ENCODE measurements at regions not wholly inside any gene's neighbourhood (a gene's known extent, or its start where the extent isn't known, plus 50 kb on each side); places are given as distances from the start of the nearest gene placed in this dataset.

DNA sequence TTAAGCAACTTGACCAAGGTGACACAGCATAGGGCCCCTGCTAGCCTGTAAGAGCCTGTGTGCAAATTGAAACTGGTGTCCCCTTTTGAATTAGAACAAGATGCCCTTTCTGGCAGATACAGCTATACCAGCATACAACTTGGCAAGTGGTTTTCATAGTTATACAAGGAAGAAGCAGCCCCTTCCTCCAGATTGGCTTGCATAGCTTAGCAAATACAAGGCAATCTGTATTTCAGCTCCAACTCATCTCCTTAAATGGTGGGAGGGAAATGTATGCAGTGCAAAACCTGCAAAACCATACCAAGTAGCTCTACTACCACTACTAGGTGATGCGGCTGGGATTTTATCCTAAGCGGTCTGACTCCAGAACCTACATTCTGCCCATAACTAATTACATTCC is 427.1 kb downstream of the HAPSTR1 start:
- WGBS, 2 donors: 94 to 99% methylated on average over 2 of the region's 2 CpGs
- no peak overlapping the region for H3K27ac ChIP-seq
- H3K4me1 ChIP-seq: no peaks in the 10 kb centered on the region
- DNase-seq: no peak
- H3K27me3 ChIP-seq: no peaks in the 10 kb centered on the region
- no peak for TF ChIP-seq POLR2A (IDR thresholded peaks at IDR 0.05)
- TF ChIP-seq, protein P1, sequence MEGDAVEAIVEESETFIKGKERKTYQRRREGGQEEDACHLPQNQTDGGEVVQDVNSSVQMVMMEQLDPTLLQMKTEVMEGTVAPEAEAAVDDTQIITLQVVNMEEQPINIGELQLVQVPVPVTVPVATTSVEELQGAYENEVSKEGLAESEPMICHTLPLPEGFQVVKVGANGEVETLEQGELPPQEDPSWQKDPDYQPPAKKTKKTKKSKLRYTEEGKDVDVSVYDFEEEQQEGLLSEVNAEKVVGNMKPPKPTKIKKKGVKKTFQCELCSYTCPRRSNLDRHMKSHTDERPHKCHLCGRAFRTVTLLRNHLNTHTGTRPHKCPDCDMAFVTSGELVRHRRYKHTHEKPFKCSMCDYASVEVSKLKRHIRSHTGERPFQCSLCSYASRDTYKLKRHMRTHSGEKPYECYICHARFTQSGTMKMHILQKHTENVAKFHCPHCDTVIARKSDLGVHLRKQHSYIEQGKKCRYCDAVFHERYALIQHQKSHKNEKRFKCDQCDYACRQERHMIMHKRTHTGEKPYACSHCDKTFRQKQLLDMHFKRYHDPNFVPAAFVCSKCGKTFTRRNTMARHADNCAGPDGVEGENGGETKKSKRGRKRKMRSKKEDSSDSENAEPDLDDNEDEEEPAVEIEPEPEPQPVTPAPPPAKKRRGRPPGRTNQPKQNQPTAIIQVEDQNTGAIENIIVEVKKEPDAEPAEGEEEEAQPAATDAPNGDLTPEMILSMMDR (IDR thresholded peaks at IDR 0.05): no peak
- no peak overlapping the region for H3K4me3 ChIP-seq (replicated peaks in 1 of 3)
- intact Hi-C loops (cut with DNase I): no loop called here
- H3K36me3 ChIP-seq: no peaks in the 10 kb centered on the region
- no peaks in the 10 kb centered on the region for H3K9me3 ChIP-seq

DNA sequence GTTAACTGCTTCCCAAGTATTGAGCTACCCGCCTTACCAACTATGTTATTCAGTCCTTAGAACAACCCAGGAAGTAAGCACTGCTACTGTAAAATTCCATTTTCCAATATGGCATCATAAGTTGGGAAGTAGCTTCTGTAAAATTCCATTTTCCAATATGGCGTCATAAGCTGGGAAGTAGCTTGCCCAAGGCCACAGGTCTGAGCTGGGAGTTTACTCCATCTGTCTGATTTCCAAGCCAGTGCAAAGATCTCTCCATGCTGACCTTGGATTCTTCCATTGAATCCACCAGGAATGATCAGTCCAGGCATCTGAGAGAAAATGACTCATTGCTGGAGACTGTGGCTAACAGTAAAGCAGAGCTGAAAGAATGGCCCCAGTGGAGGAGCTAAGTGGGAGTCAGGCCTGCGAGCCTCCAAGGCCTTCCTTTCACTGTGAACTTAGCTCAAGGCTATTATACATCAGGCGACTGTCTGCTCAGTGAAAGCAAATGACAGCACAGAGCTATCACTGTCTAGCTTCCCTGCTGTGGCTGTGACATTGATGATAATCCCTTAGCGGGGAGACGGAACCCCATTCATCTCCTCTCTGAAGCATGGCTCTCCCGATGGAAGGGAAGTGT is 430.4 kb downstream of the HAPSTR1 start:
- no peak overlapping the region for H3K27ac ChIP-seq
- H3K4me1 ChIP-seq: no peaks in the 10 kb centered on the region
- H3K27me3 ChIP-seq: no peaks in the 10 kb centered on the region
- 47 to 64% methylated on average over 7 of the region's 7 CpGs for WGBS, 2 donors
- H3K36me3 ChIP-seq: no peaks in the 10 kb centered on the region
- TF ChIP-seq POLR2A (IDR thresholded peaks at IDR 0.05): no peak
- TF ChIP-seq, protein P1 (IDR thresholded peaks at IDR 0.05): no peak
- no peak overlapping the region for H3K4me3 ChIP-seq (replicated peaks in 1 of 3)
- no peaks in the 10 kb centered on the region for H3K9me3 ChIP-seq
- no peak for DNase-seq
- intact Hi-C loops (cut with DNase I): no loop called here

DNA sequence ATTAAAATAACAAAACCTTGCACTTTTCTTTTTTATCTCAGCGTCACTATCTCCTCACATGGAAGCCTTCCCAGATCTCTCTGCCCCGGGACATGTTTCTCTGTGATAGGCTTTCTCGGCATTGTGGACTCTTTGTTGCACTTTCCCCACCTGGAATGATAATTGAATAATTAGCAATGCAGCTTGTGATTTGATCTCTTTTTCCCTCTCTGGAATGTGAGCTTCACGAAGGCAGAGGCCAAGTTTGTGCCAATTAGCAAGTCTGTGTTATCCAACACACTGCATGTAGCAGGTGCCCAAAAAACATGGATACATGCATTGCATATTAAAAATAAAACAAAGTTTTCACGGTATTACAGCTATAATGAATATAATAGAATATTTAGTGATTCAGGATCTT is 431.2 kb downstream of the HAPSTR1 start:
- Histone ChIP-seq H3K27me3 (no peaks in the 10 kb centered on the region), H3K9me3 (no peaks in the 10 kb centered on the region), H3K4me3 (replicated peaks in 1 of 3) (no peak overlapping the region), H3K27ac (no peak overlapping the region), H3K36me3 (no peaks in the 10 kb centered on the region), H3K4me1 (peaks cover 0 to 4% of the 10 kb centered on the region in 2 donors)
- intact Hi-C loops (cut with DNase I): no loop called here
- TF ChIP-seq, protein P1 (IDR thresholded peaks at IDR 0.05): no peak
- TF ChIP-seq POLR2A (IDR thresholded peaks at IDR 0.05): no peak
- 53 to 59% methylated on average over 5 of the region's 5 CpGs for WGBS, 2 donors
- no peak for DNase-seq

DNA sequence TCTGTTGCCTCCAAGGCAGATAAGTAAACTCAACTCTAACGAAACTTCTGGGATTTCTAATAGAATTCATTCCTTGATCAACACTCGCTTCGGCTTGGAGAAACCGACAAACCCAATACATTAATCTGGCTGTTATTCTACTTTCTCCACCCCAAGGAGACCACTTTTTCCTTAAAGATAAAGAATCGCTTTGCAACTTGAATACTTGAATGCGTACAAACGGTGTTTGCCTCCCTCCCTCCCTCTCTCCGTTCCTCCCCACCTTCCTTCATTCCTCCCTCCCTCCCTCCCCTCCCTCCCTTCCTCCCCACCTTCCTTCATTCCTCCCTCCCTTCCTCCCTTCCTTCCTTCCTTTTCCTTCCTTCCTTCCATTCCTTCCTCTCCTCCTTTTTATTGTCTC is 432.6 kb downstream of the HAPSTR1 start:
- peaks cover 7 to 8% of the 10 kb centered on the region in 2 donors for H3K4me1 ChIP-seq
- intact Hi-C loops (cut with DNase I): no loop called here
- H3K36me3 ChIP-seq: no peaks in the 10 kb centered on the region
- TF ChIP-seq POLR2A (IDR thresholded peaks at IDR 0.05): no peak
- TF ChIP-seq, protein P1 (IDR thresholded peaks at IDR 0.05): no peak
- no peak overlapping the region for H3K27ac ChIP-seq
- WGBS, 2 donors: 74 to 79% methylated on average over 7 to 8 of the region's 8 CpGs
- no peak overlapping the region for H3K4me3 ChIP-seq (replicated peaks in 1 of 3)
- no peaks in the 10 kb centered on the region for H3K9me3 ChIP-seq
- no peaks in the 10 kb centered on the region for H3K27me3 ChIP-seq
- DNase-seq: no peak

DNA sequence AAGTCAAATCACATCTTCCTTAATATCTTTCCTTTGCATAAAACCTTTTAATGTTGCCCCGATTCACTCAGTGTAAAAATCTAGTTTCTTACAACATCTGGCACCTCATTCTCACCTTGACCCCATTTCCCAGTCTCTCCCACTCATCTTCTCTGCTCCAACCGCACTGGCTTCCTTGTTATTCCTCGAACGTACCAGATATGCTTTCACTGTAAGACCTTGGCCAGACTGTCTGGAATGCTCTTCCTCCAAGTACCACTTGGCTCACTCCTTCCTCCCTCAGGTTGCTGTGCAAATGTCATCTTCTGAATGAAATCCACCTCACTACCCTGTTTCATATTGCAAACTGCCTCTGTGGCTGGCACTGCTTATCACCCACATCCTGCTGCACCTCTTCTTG is 433.6 kb downstream of the HAPSTR1 start:
- no peaks in the 10 kb centered on the region for H3K9me3 ChIP-seq
- H3K36me3 ChIP-seq: no peaks in the 10 kb centered on the region
- H3K27ac ChIP-seq: no peak overlapping the region
- WGBS, 2 donors: 77 to 82% methylated on average over 4 of the region's 4 CpGs
- intact Hi-C loops (cut with DNase I): no loop called here
- H3K27me3 ChIP-seq: no peaks in the 10 kb centered on the region
- TF ChIP-seq POLR2A (IDR thresholded peaks at IDR 0.05): no peak
- TF ChIP-seq, protein P1 (IDR thresholded peaks at IDR 0.05): no peak
- peaks cover 7 to 9% of the 10 kb centered on the region in 2 donors for H3K4me1 ChIP-seq
- DNase-seq: no peak
- no peak overlapping the region for H3K4me3 ChIP-seq (replicated peaks in 1 of 3)

All from thyroid gland (tissue), 4 donors.